Lung (tissue), 11 donors: ENCODE measurements at regions not wholly inside any gene's neighbourhood (a gene's known extent, or its start where the extent isn't known, plus 50 kb on each side); places are given as distances from the start of the nearest gene placed in this dataset.

Source experiments
- ATAC-seq: fragments of 200-7000 bp; cut with Tn5 transposase; one replicate; pipeline ENCODE4 v1.9.1; 2020; ENCODE audit warnings: moderate number of reproducible peaks; ENCODE audit not compliant: insufficient read depth, low FRiP score
- DNase-seq, 3 donors: peaks; one replicate each; pipeline ENCODE4 v3.0.0-alpha.2; 2013 to 2017
- H3K27ac ChIP-seq, 2 donors: one replicate each; pipeline ENCODE4 v1.5.1; 2013; ENCODE audit warnings: mild to moderate bottlenecking in 2 of 2, moderate library complexity in 2 of 2, control low read depth in 1 of 2, inconsistent platforms in 1 of 2, low read depth in 1 of 2, low read length in 1 of 2
- H3K27me3 ChIP-seq, 3 donors: one replicate each; pipeline ENCODE4 v1.5.1; 2013; ENCODE audit warnings: low read length in 2 of 3; ENCODE audit not compliant: control insufficient read depth in 3 of 3, insufficient read depth in 3 of 3
- H3K36me3 ChIP-seq, 4 donors: one replicate each; pipeline ENCODE4 v1.5.1; 2013; ENCODE audit warnings: low read length in 4 of 4, mild to moderate bottlenecking in 1 of 4, moderate library complexity in 1 of 4; ENCODE audit not compliant: control insufficient read depth in 4 of 4, insufficient read depth in 4 of 4
- H3K4me1 ChIP-seq, 5 donors: one replicate each; pipeline ENCODE4 v1.5.1; 2013; ENCODE audit warnings: low read length in 5 of 5, mild to moderate bottlenecking in 2 of 5, moderate library complexity in 1 of 5; ENCODE audit not compliant: control insufficient read depth in 5 of 5, insufficient read depth in 5 of 5
- H3K4me3 ChIP-seq: one replicate; pipeline ENCODE4 v1.5.1; 2013; ENCODE audit warnings: mild to moderate bottlenecking, control low read depth, moderate library complexity
- H3K9ac ChIP-seq, 2 donors: one replicate each; pipeline ENCODE4 v1.5.1; 2013; ENCODE audit warnings: low read length in 2 of 2, control low read depth in 1 of 2; ENCODE audit not compliant: insufficient read depth in 1 of 2
- H3K9me3 ChIP-seq, 4 donors: one replicate each; pipeline ENCODE4 v1.5.1; 2013; ENCODE audit warnings: low read length in 3 of 4, mild to moderate bottlenecking in 1 of 4, moderate library complexity in 1 of 4; ENCODE audit not compliant: control insufficient read depth in 4 of 4, insufficient read depth in 3 of 4
- CTCF ChIP-seq: IDR thresholded peaks from 2 replicates; pipeline ENCODE4 v1.5.1; 2012; ENCODE audit warnings: mild to moderate bottlenecking; ENCODE audit errors: control extremely low read depth, extremely low read depth
- WGBS, 2 donors: extraction: QIAGEN DNeasy Blood & Tissue Kit; methylation state at CpG; one replicate each; pipeline ENCODE4 v1.1.7; 2013; 5-methylcytosine and 5-hydroxymethylcytosine counted together
- donor health status: control.
- donor health status: control.
- donor health status: Bipolar disorder and iron deficiency.
- donor health status: healthy.
- donor health status: DM: yes; HTN: yes; CAD: no.

GRCh38 chr18:73950116-73950700, 197.4 kb downstream of the FBXO15 start:
- peaks cover 0 to 2% (median 0%) of the 10 kb centered on the region in 3 donors for H3K27me3 ChIP-seq
- no peaks in the 10 kb centered on the region for H3K4me1 ChIP-seq
- no peak for TF ChIP-seq CTCF
- no peak overlapping the region for H3K9ac ChIP-seq
- H3K9me3 ChIP-seq, result peaks cover 0 to 5% (median 0%) of the 10 kb centered on the region in 4 donors
- no peak overlapping the region for H3K27ac ChIP-seq
- no peak for DNase-seq
- ATAC-seq, result no peak
- 89 to 91% methylated on average over 2 of the region's 2 CpGs for WGBS, 2 donors
- H3K36me3 ChIP-seq, result no peaks in the 10 kb centered on the region
- H3K4me3 ChIP-seq, result no peak overlapping the region

- Histone ChIP-seq H3K27me3 (no peaks in the 10 kb centered on the region), H3K4me3 (no peak overlapping the region), H3K4me1 (no peaks in the 10 kb centered on the region), H3K36me3 (no peaks in the 10 kb centered on the region), H3K27ac (no peak overlapping the region), H3K9me3 (peaks cover 0 to 5% (median 0%) of the 10 kb centered on the region in 4 donors), H3K9ac (no peak overlapping the region)
- ATAC-seq, result no peak
- DNase-seq, result no peak
- TF ChIP-seq CTCF, result no peak
- WGBS, 2 donors, result 91 to 94% methylated on average over 3 of the region's 3 CpGs
Observed at GRCh38 chr18:73948497-73948896, 199.1 kb downstream of the FBXO15 start.

GRCh38 chr18:73948084-73948483, 199.6 kb downstream of the FBXO15 start:
- H3K4me1 ChIP-seq, result no peaks in the 10 kb centered on the region
- DNase-seq (no peak), ATAC-seq (no peak)
- no peak overlapping the region for H3K4me3 ChIP-seq
- H3K9ac ChIP-seq, result no peak overlapping the region
- no peaks in the 10 kb centered on the region for H3K27me3 ChIP-seq
- no peaks in the 10 kb centered on the region for H3K36me3 ChIP-seq
- 49 to 54% methylated on average over 4 of the region's 4 CpGs for WGBS, 2 donors
- H3K9me3 ChIP-seq, result peaks cover 0 to 5% (median 0%) of the 10 kb centered on the region in 4 donors
- TF ChIP-seq CTCF, result no peak
- H3K27ac ChIP-seq, result no peak overlapping the region
